SK-N-SH (cell line): ENCODE measurements at regions not wholly inside any gene's neighbourhood (a gene's known extent, or its start where the extent isn't known, plus 50 kb on each side); places are given as distances from the start of the nearest gene placed in this dataset.

Experiments
- CTCF ChIA-PET: fragments of 300-600, 350-600 bp; formaldehyde crosslinking; extraction: SDS; loops from one replicate; lab custom pipeline; 2021; lab: Yijun Ruan, JAX
- POLR2A ChIA-PET: fragments of 350-600 bp; sonication (Branson Sonifier 250); formaldehyde crosslinking; extraction: SDS; loops from one replicate; lab custom pipeline; 2020; ENCODE audit warnings: antibody characterized with exemption, inconsistent platforms; lab: Yijun Ruan, JAX
- DNase-seq: peaks from one replicate; pipeline ENCODE4 v3.0.0; 2012
- H2AFZ ChIP-seq: fragments of 200-600 bp; sonication (generic); 2 replicates; pipeline ENCODE4 v1.8.1; 2016; ENCODE audit warnings: antibody characterized with exemption, mild to moderate bottlenecking, low read depth
- H3F3A ChIP-seq: fragments of 200-600 bp; sonication (generic); replicated peaks from 2 replicates; pipeline ENCODE3; 2016; ENCODE audit warnings: antibody characterized with exemption, mild to moderate bottlenecking; ENCODE audit not compliant: insufficient read depth
- H3K27ac ChIP-seq, 2 experiments: fragments of 200-500 bp in 1 of 2; fragments of 200-600 bp in 1 of 2; sonication (Bioruptor generic) in 1 of 2; sonication (generic), shearing (Covaris generic) in 1 of 2; 2 replicates each; pipeline versions ENCODE4 v1.5.1 to v1.6.1; 2014 to 2016; ENCODE audit warnings: low read depth in 2 of 2, inconsistent platforms in 1 of 2, low read length in 1 of 2, mild to moderate bottlenecking in 1 of 2, mixed read lengths in 1 of 2
- H3K27me3 ChIP-seq: fragments of 200-600 bp; sonication (generic), shearing (Covaris generic); 2 replicates; pipeline ENCODE4 v1.6.1; 2016; ENCODE audit warnings: mixed run types; ENCODE audit not compliant: insufficient read depth
- H3K36me3 ChIP-seq, 2 experiments: fragments of 200-500 bp in 1 of 2; fragments of 200-600 bp in 1 of 2; sonication (Bioruptor generic) in 1 of 2; sonication (generic) in 1 of 2; replicated peaks in 1 of 2; 2 replicates each; pipeline versions ENCODE3 to v1.5.1; 2014 to 2016; ENCODE audit warnings: low read length in 1 of 2, mild to moderate bottlenecking in 1 of 2; ENCODE audit not compliant: insufficient read depth in 2 of 2, control insufficient read depth in 1 of 2
- H3K4me1 ChIP-seq, 2 experiments: fragments of 200-500 bp in 1 of 2; fragments of 200-600 bp in 1 of 2; sonication (Bioruptor generic) in 1 of 2; sonication (generic), shearing (Covaris generic) in 1 of 2; 2 replicates each; pipeline versions ENCODE4 v1.5.1 to v1.6.1; 2014 to 2016; ENCODE audit warnings: low read depth in 1 of 2, low read length in 1 of 2, mixed run types in 1 of 2; ENCODE audit not compliant: insufficient read depth in 2 of 2, control insufficient read depth in 1 of 2
- H3K4me2 ChIP-seq: fragments of 200-600 bp; sonication (generic), shearing (Covaris generic); 2 replicates; pipeline ENCODE4 v1.6.1; 2017; ENCODE audit warnings: mixed run types
- H3K4me3 ChIP-seq, 2 experiments: fragments of 200-500 bp in 1 of 2; fragments of 200-600 bp in 1 of 2; sonication (Bioruptor generic) in 1 of 2; sonication (generic), shearing (Covaris generic) in 1 of 2; 2 replicates each; pipeline versions ENCODE4 v1.5.1 to v1.8.1; 2014 to 2016; ENCODE audit warnings: low read depth in 2 of 2, inconsistent platforms in 1 of 2, low read length in 1 of 2, mild to moderate bottlenecking in 1 of 2, mixed read lengths in 1 of 2, moderate library complexity in 1 of 2
- H3K79me2 ChIP-seq: fragments of 200-600 bp; sonication (generic); 2 replicates; pipeline ENCODE4 v1.8.1; 2017; ENCODE audit warnings: mild to moderate bottlenecking; ENCODE audit not compliant: insufficient read depth
- H3K9ac ChIP-seq: fragments of 200-600 bp; sonication (generic); 2 replicates; pipeline ENCODE4 v1.6.1; 2017; ENCODE audit warnings: mixed run types
- H3K9me2 ChIP-seq: fragments of 200-600 bp; sonication (generic); 2 replicates; pipeline ENCODE4 v1.6.1; 2017; ENCODE audit warnings: mixed run types
- H3K9me3 ChIP-seq: fragments of 200-600 bp; sonication (generic); 2 replicates; pipeline ENCODE4 v1.6.1; 2017; ENCODE audit warnings: mixed run types, mild to moderate bottlenecking, moderate library complexity
- H4K20me1 ChIP-seq: fragments of 200-600 bp; sonication (generic); 2 replicates; pipeline ENCODE4 v1.6.1; 2017; ENCODE audit warnings: mild to moderate bottlenecking, mixed run types; ENCODE audit not compliant: insufficient read depth
- ELF1 ChIP-seq: IDR thresholded peaks from 2 replicates; pipeline ENCODE4 v1.4.0; 2012
- EP300 ChIP-seq, 2 experiments: IDR thresholded peaks; 2 replicates each; pipeline versions ENCODE4 v1.4.0 to v1.6.1; 2012; ENCODE audit warnings: borderline replicate concordance in 1 of 2, low read depth in 1 of 2, low read length in 1 of 2
- GABPA ChIP-seq: IDR thresholded peaks from 2 replicates; pipeline ENCODE4 v1.4.0; 2012; ENCODE audit warnings: low read depth, mild to moderate bottlenecking
- GATA2 ChIP-seq: sonication (generic); formaldehyde crosslinking; IDR thresholded peaks from 2 replicates; pipeline ENCODE4 v1.5.0; 2020; ENCODE audit warnings: mild to moderate bottlenecking, missing genetic modification reagents
- MEF2A ChIP-seq: IDR thresholded peaks from 2 replicates; pipeline ENCODE4 v1.4.0; 2012; ENCODE audit warnings: low read depth, borderline replicate concordance
- MXI1 ChIP-seq: IDR thresholded peaks from 2 replicates; pipeline ENCODE4 v1.6.1; 2012; ENCODE audit warnings: mild to moderate bottlenecking, low read depth, low read length, improper control_type of control experiment
- NFIC ChIP-seq: IDR thresholded peaks from 2 replicates; pipeline ENCODE4 v1.4.0; 2012; ENCODE audit warnings: borderline replicate concordance
- NRF1 ChIP-seq: IDR thresholded peaks from 2 replicates; pipeline ENCODE4 v1.6.1; 2012; ENCODE audit warnings: low read depth, mild to moderate bottlenecking, low read length
- RAD21 ChIP-seq: IDR thresholded peaks from 2 replicates; pipeline ENCODE4 v1.6.1; 2012; ENCODE audit warnings: mild to moderate bottlenecking, low read length
- RFX5 ChIP-seq: IDR thresholded peaks from 2 replicates; pipeline ENCODE4 v1.6.1; 2012; ENCODE audit warnings: mild to moderate bottlenecking, improper control_type of control experiment, low read length
- SIN3A ChIP-seq: IDR thresholded peaks from 2 replicates; pipeline ENCODE4 v1.6.1; 2012; ENCODE audit warnings: low read depth, mild to moderate bottlenecking, low read length, moderate library complexity, borderline replicate concordance
- SMC3 ChIP-seq: IDR thresholded peaks from 2 replicates; pipeline ENCODE4 v1.6.1; 2012; ENCODE audit warnings: low read depth, low read length, improper control_type of control experiment
- TCF12 ChIP-seq: IDR thresholded peaks from 2 replicates; pipeline ENCODE4 v1.4.0; 2012
- TEAD4 ChIP-seq: IDR thresholded peaks from 2 replicates; pipeline ENCODE4 v1.4.0; 2012; ENCODE audit warnings: mild to moderate bottlenecking, borderline replicate concordance; ENCODE audit not compliant: insufficient read depth
- YY1 ChIP-seq: IDR thresholded peaks from 2 replicates; pipeline ENCODE4 v1.4.0; 2012; ENCODE audit warnings: low read depth, mild to moderate bottlenecking
- WGBS: methylation state at CpG from one replicate; pipeline ENCODE4 v1.1.6; 2017; ENCODE audit warnings: low lambda C conversion rate; 5-methylcytosine and 5-hydroxymethylcytosine counted together
- TF ChIP-seq, protein P1 (sequence below): IDR thresholded peaks from 2 replicates; pipeline ENCODE4 v1.4.0; 2012; ENCODE audit warnings: low read depth, borderline replicate concordance
- TF ChIP-seq, protein P2 (sequence below): IDR thresholded peaks from 2 replicates; pipeline ENCODE4 v1.4.0; 2012; ENCODE audit warnings: low read depth, borderline replicate concordance
- TF ChIP-seq, protein P3 (sequence below): IDR thresholded peaks from 2 replicates; pipeline ENCODE4 v1.4.0; 2012; ENCODE audit warnings: low read depth
- TF ChIP-seq, protein P4 (sequence below): fragments of 200-600 bp; sonication (generic); IDR thresholded peaks from 2 replicates; pipeline ENCODE4 v1.6.1; 2017; ENCODE audit warnings: antibody characterized with exemption, mild to moderate bottlenecking, moderate library complexity
- TF ChIP-seq, protein P5 (sequence below): fragments of 150-350 bp; IDR thresholded peaks from 2 replicates; pipeline ENCODE4 v1.6.1; 2016; ENCODE audit warnings: mild to moderate bottlenecking, low read depth, low read length

DNA sequence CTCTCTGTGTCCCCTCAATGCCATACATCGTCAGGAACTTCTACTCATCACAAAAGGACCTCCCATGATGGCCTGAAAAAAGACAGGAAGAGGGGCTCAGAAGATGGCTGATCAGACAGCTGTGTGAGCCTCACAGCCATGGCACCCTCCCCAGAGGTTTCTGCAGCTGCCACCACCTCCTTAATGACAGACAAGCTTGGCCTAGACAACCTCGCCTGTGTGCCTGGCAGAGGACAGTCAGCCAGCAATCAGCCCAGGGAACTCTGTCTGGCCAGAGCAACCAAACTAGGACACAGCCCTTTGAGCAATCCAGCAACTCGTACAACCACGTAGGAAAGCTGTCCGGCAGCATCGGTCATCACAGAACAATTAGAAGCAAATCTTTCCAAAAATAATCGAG lies 54.2 kb upstream of the MED9 start:
- H3K9me3 ChIP-seq, result no peaks in the 10 kb centered on the region
- CTCF ChIA-PET, result interaction anchor here (0.9 to 1.6 kb wide), 2 partner anchors 147 to 192 kb away, joined by 3 to 4 read pairs; no protein-coding TSS in a partner anchor
- no peak overlapping the region for H3K9ac ChIP-seq
- TF ChIP-seq, protein P1, sequence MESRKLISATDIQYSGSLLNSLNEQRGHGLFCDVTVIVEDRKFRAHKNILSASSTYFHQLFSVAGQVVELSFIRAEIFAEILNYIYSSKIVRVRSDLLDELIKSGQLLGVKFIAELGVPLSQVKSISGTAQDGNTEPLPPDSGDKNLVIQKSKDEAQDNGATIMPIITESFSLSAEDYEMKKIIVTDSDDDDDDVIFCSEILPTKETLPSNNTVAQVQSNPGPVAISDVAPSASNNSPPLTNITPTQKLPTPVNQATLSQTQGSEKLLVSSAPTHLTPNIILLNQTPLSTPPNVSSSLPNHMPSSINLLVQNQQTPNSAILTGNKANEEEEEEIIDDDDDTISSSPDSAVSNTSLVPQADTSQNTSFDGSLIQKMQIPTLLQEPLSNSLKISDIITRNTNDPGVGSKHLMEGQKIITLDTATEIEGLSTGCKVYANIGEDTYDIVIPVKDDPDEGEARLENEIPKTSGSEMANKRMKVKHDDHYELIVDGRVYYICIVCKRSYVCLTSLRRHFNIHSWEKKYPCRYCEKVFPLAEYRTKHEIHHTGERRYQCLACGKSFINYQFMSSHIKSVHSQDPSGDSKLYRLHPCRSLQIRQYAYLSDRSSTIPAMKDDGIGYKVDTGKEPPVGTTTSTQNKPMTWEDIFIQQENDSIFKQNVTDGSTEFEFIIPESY, result no peak
- TF ChIP-seq, protein P2, sequence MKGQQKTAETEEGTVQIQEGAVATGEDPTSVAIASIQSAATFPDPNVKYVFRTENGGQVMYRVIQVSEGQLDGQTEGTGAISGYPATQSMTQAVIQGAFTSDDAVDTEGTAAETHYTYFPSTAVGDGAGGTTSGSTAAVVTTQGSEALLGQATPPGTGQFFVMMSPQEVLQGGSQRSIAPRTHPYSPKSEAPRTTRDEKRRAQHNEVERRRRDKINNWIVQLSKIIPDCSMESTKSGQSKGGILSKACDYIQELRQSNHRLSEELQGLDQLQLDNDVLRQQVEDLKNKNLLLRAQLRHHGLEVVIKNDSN, result no peak
- TF ChIP-seq SIN3A (no peak), TEAD4 (no peak), SMC3 (no peak), NRF1 (no peak), TCF12 (no peak), NFIC (no peak), MEF2A (no peak), RFX5 (no peak), EP300 (IDR thresholded peaks at IDR 0.05; ENCODE audit: borderline replicate concordance in 1 of 2, low read depth in 1 of 2, low read length in 1 of 2) (no peak), RAD21 (no peak), GATA2 (CRISPR knock-in tag) (no peak), ELF1 (no peak), MXI1 (no peak), GABPA (no peak), YY1 (no peak)
- TF ChIP-seq, protein P3, sequence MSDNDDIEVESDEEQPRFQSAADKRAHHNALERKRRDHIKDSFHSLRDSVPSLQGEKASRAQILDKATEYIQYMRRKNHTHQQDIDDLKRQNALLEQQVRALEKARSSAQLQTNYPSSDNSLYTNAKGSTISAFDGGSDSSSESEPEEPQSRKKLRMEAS, result no peak
- TF ChIP-seq, protein P4, sequence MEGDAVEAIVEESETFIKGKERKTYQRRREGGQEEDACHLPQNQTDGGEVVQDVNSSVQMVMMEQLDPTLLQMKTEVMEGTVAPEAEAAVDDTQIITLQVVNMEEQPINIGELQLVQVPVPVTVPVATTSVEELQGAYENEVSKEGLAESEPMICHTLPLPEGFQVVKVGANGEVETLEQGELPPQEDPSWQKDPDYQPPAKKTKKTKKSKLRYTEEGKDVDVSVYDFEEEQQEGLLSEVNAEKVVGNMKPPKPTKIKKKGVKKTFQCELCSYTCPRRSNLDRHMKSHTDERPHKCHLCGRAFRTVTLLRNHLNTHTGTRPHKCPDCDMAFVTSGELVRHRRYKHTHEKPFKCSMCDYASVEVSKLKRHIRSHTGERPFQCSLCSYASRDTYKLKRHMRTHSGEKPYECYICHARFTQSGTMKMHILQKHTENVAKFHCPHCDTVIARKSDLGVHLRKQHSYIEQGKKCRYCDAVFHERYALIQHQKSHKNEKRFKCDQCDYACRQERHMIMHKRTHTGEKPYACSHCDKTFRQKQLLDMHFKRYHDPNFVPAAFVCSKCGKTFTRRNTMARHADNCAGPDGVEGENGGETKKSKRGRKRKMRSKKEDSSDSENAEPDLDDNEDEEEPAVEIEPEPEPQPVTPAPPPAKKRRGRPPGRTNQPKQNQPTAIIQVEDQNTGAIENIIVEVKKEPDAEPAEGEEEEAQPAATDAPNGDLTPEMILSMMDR, result no peak
- TF ChIP-seq, protein P5, sequence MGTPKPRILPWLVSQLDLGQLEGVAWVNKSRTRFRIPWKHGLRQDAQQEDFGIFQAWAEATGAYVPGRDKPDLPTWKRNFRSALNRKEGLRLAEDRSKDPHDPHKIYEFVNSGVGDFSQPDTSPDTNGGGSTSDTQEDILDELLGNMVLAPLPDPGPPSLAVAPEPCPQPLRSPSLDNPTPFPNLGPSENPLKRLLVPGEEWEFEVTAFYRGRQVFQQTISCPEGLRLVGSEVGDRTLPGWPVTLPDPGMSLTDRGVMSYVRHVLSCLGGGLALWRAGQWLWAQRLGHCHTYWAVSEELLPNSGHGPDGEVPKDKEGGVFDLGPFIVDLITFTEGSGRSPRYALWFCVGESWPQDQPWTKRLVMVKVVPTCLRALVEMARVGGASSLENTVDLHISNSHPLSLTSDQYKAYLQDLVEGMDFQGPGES, result no peak
- TF ChIP-seq, all 33 proteins: peak for 0
- H3K4me3 ChIP-seq, result no peak overlapping the region
- no peak for DNase-seq
- H2AFZ ChIP-seq, result no peak overlapping the region
- H3F3A ChIP-seq, result no peaks in the 10 kb centered on the region
- POLR2A ChIA-PET, result no interaction called here
- WGBS, result 51% methylated on average over 7 of the region's 7 CpGs
- H3K4me2 ChIP-seq, result no peak overlapping the region
- no peaks in the 10 kb centered on the region for H3K9me2 ChIP-seq
- no peaks in the 10 kb centered on the region for H4K20me1 ChIP-seq
- no peaks in the 10 kb centered on the region for H3K27me3 ChIP-seq
- no peaks in the 10 kb centered on the region for H3K36me3 ChIP-seq
- H3K4me1 ChIP-seq, result no peaks in the 10 kb centered on the region; a peak in 1 of 4 replicates
- no peaks in the 10 kb centered on the region for H3K79me2 ChIP-seq
- no peak overlapping the region for H3K27ac ChIP-seq
